T-helper 2 cell (primary cell): ENCODE measurements at regions not wholly inside any gene's neighbourhood (a gene's known extent, or its start where the extent isn't known, plus 50 kb on each side); places are given as distances from the start of the nearest gene placed in this dataset.

Experiments used
- DNase-seq, 5 experiments: peaks; one replicate each; pipeline versions ENCODE4 v3.0.0 to v3.0.0-alpha.2; 2012 to 2022

- no peak for DNase-seq
These were observed 127.0 kb downstream of the PRELID2 start for GRCh38 chr5:145708169-145708568.

DNA sequence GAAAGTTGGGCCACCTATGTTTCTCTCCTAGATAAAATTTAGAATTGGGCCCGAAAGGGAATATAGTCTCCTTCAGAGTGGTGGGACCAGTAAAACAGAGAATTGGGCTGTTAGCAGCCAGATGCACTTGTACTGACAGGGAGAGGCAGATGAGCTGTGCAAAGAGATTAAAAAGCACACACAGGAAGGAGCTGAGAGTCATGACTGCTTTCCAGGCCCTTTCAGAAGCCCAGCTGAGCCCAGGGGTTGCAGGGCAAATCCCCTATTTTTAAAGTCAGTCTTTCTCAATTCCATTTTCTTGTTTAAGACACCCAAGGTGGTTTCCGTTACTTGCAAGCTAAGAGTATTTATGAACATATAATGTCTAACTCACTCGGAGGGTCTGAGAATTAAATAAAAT lies 130.4 kb downstream of the PRELID2 start:
- no peak for DNase-seq

GRCh38 chr5:145703856-145704255 lies 131.3 kb downstream of the PRELID2 start:
- no peak for DNase-seq

DNA sequence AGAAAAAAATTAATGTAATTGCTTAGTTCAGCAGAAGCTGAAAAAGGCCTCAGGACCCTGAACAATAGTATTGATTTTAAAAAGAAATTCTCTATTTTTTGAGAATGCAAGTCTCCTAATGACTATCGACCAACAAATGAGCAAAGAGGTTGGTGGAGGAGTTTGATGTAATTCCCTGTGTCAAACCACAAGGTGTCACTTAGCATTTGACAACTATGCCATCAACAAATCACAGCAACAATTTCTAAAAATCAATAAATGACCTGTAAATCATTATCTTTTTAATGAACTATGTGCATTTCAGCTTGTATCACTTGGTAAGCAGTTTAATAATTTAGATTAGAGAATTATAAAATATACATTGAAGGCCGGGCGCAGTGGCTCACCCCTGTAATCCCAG lies 133.7 kb downstream of the PRELID2 start:
- DNase-seq: no peak

- no peak for DNase-seq
These were observed 135.3 kb downstream of the PRELID2 start for GRCh38 chr5:145699846-145700245.

GRCh38 chr5:145697251-145697990 lies 137.7 kb downstream of the PRELID2 start:
- peak in 1 of 5 experiments; percentile 58 for DNase-seq

GRCh38 chr5:145689235-145689634 lies 145.9 kb downstream of the PRELID2 start:
- DNase-seq: no peak

DNA sequence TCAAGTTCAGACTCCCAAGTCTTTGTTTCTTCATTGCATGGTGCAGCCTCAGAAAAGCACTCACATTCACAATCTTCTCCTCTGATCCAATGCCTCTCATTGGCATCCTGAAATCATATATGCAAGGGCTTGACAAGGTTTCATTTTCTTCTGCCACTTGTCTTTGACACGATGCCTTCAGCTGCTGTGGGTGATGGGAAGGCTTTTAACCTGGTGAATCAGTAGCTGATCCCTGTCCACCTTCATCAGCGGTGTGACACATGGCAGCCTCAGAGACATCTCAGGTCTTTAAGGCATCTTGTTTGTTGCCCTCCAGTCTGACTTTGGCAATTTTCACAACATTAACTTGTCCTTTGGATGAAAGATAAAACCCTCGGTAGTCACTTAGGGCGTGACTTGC lies 147.2 kb downstream of the PRELID2 start:
- no peak for DNase-seq

- DNase-seq: no peak
These were observed 149.7 kb downstream of the PRELID2 start for GRCh38 chr5:145685417-145685816.

DNA sequence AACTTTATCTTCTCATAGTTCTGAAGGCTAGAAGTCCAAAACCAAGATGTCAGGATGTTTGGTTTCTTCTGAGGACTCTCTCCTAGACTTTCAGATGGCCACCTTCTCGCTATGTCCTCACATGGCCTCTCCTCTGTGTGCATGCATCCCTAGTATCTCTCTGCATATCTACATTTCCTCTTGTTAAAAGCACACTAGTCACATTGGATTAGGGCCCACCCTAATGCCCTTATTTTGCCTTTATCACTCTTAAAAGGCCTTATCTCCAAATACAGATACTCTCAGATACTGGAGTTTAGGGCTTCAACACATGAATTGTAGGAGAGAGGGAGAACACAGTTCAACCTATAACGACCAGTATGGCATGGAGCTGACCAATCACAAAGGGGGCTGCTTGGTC lies 151.7 kb downstream of the PRELID2 start:
- no peak for DNase-seq

GRCh38 chr5:145682197-145682899 lies 152.8 kb downstream of the PRELID2 start:
- DNase-seq: no peak

DNA sequence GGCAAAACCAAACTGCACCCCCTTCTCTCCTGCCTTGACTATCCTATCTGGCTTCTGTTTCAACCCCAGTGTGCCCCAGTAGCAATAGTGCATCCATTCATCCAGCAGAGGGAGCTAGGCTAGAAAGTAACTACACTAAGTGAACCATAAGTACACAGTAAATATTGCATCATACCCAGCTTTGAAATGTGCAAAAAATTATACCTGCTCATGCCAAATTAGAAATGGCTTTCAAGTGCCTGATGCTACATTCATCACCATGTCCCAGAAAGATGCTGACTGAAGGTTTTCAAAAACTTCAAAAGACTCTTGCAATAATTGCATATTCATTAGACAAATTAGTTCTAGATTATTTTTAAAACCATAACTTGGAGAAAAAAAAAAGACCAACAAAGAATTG lies 153.5 kb downstream of the PRELID2 start:
- peak in 1 of 5 experiments; percentile 61 for DNase-seq

DNA sequence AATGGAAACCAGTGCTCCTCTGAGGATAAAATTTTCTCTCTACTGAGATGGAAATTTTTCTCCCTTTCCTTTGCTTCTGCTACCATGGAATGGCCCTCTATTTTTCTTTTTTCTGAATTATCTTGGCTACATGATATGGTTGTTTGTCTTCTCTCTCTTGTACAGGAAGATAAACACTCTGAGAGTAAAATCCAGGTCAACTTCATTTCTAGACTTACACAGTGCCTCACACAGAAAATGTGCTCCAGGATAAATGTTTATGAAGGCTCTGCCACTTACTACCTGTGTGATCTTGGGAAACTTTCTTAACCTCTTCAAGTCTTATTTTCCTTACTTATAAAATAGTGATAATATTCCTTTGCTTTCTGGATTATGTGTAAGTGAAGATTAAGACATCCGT lies 153.9 kb downstream of the PRELID2 start:
- no peak for DNase-seq

- DNase-seq: no peak
These were observed 154.4 kb downstream of the PRELID2 start for GRCh38 chr5:145680767-145681166.

DNA sequence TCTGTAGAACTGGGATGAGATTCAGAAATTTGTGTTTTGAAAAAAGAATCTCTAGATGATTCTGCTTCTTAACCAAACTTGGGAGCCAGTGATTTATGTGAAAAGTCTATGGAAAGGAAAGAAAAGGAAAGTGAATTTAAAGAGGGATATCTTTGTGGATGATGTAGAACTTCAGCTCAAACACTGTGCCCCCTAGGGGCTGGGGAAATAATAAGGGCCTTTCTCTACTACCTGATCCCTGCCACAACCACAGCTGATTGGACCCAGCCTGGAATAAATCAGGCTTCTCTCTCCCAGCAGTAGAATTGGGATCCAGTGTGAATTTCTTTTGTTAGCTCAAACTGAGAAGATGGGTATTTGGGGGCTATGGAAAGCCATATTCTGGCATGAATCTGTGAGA lies 155.0 kb downstream of the PRELID2 start:
- DNase-seq: no peak

- no peak for DNase-seq
These were observed 156.9 kb downstream of the PRELID2 start for GRCh38 chr5:145678255-145678654.

DNA sequence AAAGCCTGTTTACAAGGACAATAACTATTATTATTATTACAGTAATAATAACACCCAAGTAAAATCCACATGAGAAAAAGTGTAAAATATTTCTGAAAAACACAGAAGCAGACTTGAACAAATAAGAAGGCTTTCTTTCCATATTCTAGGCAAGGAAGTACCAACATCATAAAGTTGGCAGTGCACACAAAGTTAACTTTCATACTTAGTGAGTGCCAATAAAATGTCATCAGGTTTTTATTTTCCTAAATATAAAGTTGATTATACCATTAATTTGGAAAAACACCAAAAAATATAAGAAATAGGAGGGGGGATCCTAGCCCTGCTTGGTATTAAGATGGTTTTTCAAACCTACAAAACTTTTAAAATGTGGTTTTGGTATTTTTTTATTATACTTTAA lies 161.4 kb downstream of the PRELID2 start:
- no peak for DNase-seq

DNA sequence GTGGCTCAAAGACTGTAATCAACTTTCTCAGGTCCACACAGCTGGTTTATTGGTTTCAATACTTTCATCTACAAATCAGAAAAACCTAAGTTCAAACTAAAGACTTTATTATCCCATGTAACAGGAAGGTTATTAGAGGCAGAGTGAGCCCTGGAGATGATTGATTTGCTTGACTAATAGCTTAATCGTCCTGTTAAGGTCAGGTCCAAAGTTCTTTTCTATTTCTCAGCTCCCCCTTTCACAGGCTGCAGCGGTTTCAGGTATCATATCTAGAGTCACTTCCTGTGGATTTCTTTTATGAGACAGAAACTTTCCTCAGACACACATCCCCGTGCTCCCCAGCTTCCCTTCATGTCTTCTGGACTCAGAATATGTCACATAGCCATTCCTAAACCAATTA lies 166.4 kb downstream of the PRELID2 start:
- no peak for DNase-seq

DNA sequence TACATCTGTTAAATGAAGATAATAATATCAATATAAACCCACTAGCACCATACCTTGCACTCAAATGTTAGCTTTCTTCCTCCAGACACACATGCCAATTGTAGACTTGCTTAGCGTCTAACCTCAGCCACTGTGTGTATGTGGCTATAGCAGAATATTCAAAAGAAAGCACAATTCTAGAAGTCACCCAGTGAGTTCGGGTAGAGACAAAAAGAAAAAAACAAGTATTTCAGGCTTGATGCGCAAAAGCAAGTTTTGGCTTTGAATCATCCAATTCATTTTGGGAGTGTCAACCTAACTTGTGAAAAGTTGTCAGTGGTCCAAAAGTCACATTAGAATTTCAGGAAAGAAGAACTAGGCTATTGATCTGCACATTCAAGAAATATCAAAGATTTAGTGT lies 167.4 kb downstream of the PRELID2 start:
- DNase-seq: no peak

DNA sequence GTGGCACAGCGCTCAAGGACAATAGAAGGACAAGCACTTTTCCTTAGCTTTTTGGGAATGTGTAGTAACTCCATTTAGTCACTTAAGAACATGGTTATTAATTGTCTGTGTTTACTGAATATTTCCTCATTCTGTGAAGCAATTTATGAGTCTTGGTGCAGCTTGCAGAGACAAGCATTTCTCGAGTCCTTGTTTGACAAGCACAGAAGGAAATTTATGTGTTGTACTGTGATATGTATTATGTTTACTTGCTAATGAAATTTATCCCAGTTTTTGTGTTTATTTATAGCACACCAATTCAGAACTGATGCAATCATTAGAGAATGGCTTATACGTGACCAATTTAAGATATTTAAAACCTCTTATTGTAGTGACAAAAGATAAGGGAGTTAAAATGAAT lies 168.6 kb downstream of the PRELID2 start:
- DNase-seq: no peak

DNA sequence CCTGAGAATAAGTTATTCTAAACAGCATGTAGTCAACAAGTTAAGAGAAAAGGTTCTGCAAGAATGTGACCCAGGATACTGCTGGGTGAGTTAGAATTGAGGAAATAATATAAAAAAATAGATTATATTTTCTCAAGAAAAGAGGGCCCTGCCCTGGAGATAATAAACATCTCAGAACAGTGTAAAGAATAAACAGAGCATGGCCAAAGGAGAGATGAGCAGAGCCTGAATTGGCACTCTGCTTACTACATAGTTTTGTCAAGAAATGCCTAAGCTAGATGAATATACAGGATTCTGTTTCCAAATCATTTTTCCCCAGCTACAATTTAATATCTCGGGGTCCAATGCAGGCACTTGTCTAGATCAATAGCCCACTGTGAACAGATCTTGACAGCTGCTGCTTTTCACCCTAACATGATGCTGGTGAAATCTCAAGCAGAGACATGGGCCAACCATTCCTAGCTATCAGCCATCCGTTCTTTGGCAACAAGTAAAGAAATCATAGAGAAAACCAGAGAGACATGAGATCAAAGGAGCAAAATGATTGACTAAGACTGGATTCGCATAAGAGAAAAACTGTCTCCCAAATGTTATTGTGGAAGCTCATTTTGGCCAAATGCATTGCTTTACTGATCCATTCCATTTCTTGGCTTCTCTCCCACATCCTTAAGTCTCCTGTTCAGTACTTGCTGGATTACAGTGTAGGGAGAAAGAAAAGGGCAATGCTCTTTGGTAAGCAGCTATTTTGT lies 173.2 kb downstream of the PRELID2 start:
- no peak for DNase-seq

DNA sequence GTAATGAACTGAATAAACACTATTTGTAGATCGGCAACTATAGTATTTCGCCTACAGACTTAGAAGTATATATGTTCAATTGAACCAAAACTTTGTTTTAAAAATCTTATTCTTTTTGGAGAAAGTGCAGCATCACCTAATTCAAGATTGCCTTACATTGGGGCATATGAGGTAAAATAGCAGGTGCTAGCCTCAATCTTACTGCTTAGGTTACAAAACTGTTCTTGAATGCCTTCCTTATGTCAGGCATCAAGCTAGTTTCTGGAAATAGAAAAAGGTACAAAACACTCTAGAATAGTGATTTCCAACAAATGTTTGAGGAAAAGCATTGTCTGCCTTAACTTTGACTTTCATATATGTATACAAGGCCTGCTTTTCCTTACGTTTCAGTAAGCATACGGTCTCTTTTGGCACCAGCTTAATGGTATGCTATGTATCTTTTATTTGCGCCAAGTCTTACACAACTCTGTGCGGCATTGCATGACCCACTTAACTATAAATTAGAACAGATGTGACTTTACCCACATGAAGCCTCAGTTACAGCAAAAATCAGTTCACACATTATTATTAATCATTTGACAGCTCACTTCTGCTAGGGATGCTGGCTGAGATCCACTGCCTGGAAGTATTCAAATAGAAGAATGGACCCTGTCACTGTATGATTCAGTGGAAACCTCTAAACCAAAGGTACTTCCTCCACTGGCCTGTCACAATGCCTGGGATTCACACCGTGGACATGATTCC lies 174.1 kb downstream of the PRELID2 start:
- DNase-seq: no peak

DNA sequence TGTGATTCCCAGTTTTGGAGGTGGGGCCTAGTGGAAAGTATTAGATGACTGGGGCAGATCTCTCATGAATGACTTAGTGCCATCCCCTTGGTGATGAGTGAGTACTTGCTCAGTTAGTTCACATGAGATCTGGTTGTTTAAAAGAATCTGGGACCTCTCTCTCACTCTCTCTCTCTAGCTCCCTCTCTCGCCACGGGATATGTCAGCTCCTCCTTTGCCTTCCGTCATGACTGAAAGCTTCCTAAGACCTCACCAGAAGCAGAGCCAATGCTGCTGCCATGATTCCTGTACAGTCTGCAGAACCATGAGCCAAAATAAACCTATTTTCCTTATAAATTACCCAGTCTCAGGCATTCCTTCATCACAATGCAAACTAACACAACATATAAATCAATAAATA lies 176.7 kb downstream of the PRELID2 start:
- no peak for DNase-seq
